HG03025 (cell line): ENCODE measurements at regions not wholly inside any gene's neighbourhood (a gene's known extent, or its start where the extent isn't known, plus 50 kb on each side); places are given as distances from the start of the nearest gene placed in this dataset.

ENCODE experiments used
- ATAC-seq: cut with Tn5 transposase; IDR thresholded peaks from one replicate; pipeline ENCODE4 v1.9.1; 2021; ENCODE audit warnings: mild to moderate bottlenecking, moderate library complexity; ENCODE audit not compliant: unreplicated experiment, low FRiP score

GRCh38 chr6:21505574-21505990 lies 88.0 kb upstream of the SOX4 start:
- no peak for ATAC-seq

GRCh38 chr6:21506126-21506525 lies 87.4 kb upstream of the SOX4 start:
- ATAC-seq: no peak

GRCh38 chr6:21507811-21508210 lies 85.7 kb upstream of the SOX4 start:
- ATAC-seq: no peak

- no peak for ATAC-seq
Observed at GRCh38 chr6:21508753-21509152, 84.8 kb upstream of the SOX4 start.

DNA sequence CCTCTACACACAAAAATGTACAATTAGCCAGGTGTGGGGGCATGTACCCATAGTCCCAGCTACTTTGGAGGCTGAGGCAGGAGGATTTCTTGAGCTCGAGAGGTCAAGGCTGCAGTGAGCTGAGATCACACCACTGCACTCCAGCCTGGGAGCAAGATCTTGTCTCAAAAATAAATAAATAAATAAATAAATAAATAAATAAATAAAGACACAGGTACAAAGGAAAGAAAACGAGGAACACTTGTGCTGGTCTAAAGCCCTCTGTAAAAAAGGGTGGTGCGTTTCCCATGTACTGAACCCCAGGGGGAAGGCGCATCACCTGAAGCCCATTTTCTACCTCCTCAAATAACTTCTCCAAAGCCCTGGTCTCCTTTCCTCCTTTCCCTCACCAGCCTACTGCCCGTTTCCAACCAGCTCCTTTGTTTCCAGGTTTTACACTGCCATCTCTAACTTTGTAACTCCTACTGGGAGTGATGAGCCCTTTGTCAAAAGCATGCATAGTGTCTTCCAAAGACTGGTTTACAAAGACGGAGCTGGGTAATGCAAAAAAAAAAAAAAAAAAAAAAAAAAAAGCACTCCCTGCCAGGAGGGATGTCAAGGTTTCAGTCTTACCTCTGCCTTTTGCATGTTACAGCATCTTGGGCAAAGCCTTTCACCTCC lies 81.5 kb upstream of the SOX4 start:
- no peak for ATAC-seq

GRCh38 chr6:21514288-21514687 lies 79.3 kb upstream of the SOX4 start:
- no peak for ATAC-seq

GRCh38 chr6:21518317-21518716 lies 75.2 kb upstream of the SOX4 start:
- no peak for ATAC-seq

DNA sequence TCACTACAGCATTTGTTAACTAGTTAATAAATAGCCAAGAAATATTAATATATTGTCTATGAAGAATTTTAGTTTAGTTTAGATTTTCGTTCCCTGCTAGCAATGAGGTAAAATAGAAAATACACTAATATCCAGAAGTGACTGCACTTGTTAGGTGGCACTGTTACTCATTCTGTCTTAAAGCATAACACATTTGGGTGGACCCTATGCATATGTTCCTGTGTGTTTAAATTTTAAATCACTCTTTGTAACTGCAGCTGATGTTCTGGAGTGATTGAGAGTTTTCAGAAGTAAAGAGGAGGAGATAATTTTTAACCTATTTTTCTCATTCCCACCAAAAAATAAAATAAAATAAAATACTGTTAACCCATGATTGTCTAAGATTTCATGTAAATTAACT lies 73.9 kb upstream of the SOX4 start:
- ATAC-seq: no peak

- no peak for ATAC-seq
Observed at GRCh38 chr6:21521276-21521675, 72.3 kb upstream of the SOX4 start.

GRCh38 chr6:21522143-21522747 lies 71.3 kb upstream of the SOX4 start:
- ATAC-seq: no peak

DNA sequence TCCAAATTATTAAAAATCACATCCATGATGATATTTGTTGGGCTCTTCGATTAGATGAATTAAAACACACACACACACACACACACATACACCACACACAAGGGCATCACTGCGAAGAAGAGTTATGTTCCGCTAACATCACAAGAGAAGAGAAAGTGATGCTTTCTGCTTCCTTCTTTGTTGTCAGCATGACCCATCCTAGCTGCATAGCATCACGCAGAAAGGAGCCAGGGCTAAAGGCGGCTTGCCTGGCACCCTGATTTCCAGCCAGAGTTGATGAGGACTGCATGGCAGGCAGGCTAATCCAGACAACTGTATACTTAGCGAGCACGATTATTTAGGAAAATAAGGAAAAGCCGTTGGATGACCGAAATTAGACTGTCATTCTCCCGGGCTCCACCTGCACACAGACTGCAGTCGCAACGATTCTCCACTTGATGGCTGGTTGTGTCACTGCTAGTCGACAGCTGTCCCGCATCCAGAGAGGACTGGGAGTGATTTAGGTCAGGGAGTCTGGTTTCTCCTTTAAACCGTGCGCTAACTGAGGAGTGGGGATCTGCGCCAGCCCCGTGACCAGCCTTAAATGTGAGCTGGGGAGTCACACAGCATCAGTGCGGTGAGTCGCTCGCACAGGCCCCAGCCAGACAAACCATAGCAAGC lies 70.6 kb upstream of the SOX4 start:
- no peak for ATAC-seq

GRCh38 chr6:21523652-21524051 lies 69.9 kb upstream of the SOX4 start:
- no peak for ATAC-seq

DNA sequence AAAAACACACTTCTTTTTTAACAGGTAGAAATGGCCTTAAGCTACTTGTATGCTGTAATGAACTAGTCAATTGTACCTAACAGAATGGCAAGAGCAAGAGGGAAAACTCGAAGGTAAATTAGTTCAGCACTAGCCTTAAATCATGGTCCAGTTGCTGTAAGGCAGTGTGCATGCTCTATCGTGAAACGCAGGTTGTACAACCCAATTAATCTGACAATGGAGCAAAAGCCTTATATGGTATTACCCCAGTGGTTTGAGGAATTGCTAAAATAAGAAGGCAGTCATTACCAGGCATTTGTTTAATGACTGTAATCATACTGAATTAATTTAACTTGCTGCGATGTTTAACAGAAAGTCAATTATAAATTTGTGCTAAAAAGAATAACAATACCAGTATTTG lies 69.3 kb upstream of the SOX4 start:
- ATAC-seq: no peak

DNA sequence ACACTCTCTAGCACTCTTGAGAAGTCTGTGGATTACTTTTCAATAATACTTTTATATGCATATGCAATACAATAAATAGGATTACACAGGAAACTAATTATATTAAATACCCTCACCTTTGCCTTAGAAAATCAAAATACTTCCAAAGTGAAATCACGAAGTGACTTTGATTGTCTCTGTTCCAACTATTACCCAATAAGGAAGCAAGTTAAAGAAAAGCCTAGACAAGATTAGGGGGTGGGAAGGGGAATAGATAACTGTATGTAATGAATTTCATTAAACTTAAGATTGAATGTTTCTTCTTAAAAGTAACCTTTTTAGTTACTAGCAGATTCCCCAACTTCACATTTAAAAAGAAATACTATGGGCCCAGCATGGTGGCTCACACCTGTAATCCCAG lies 66.6 kb upstream of the SOX4 start:
- no peak for ATAC-seq

DNA sequence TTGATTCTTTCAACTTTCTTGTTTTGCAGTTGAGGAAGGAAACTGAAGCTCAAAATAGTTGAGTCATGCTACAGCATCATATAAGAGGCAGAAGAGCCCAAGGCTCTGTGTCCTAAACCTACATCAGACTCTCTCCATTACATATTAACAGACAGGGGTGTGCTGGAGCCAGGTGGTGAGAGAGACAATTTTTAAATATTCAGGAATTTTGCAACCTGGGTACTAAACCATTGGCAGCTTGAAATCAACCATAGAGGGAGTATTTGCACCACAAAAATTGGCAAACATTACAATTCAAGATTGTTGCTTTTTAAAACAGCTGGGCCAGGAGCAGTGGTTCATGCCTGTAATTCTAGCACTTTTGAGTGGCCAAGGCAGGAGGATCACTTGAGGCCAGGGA lies 65.8 kb upstream of the SOX4 start:
- no peak for ATAC-seq

DNA sequence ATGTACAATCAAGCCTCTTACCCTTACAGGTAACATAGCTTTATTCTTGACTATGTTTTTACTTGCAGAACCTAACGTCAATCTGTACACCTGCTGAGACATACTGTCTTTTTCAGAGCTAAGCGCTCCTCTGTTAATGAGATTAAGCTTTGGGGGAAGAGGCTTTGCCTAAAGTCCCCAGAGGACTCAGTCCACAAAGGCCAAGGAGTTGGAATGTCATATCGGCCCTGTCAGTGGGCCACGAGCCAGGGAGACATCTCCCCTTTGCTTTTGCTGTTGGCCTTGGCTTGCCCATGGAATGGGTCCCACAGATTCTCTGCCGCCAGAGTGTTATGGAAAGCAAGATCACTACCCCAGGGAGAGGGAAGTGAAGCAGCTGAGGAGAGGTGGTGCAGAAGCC lies 64.1 kb upstream of the SOX4 start:
- ATAC-seq: no peak

DNA sequence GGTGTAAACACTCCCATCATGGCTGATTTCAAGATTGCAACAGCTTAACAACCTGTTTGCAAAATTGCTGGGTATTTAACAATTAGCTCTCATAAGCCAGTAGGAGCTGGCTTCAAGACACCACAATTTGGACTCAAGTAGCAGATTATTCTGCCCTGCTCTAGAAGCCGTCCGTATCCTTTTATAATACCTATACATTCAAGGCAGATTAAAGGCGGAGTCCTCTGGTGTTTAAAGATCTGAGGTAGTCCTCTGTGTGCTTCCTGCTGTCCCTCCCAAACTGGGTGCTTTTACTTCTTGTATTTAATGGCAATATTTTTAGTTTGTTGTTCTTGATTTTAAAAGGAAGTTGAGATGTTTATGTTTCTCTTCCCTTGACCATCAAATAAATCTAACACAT lies 62.2 kb upstream of the SOX4 start:
- no peak for ATAC-seq

DNA sequence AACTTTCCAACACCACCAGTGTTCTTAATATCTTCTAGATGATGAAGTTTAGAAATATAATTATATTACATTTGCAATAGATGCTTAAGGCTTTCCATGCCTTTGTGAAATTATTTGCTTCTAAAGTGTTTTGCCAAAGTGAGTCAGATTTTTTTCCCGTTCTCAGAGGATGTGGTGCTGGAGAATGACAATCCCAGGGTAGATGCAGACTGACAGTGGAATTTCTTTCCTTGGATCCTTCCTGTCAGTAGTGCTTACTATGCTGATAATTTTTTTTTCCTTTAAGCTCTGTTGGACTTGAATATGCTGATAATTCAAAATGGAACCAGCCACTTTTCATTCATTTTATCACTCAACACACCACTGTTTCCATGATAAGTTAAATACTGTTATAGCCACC lies 59.9 kb upstream of the SOX4 start:
- ATAC-seq: no peak

GRCh38 chr6:21536280-21536766 lies 57.2 kb upstream of the SOX4 start:
- ATAC-seq: no peak

GRCh38 chr6:21537637-21538036 lies 55.9 kb upstream of the SOX4 start:
- ATAC-seq: no peak

- ATAC-seq: no peak
Observed at GRCh38 chr6:21538186-21538798, 55.3 kb upstream of the SOX4 start.
